ENCODE measurements at regions not wholly inside any gene's neighbourhood (a gene's known extent, or its start where the extent isn't known, plus 50 kb on each side); places are given as distances from the start of the nearest gene placed in this dataset.

- no peak overlapping the region for H3K4me3 Mint-ChIP-seq
- H3K79me2 ChIP-seq (ENCODE audit: insufficient read depth, low read length), result no peaks in the 10 kb centered on the region
- H3K4me2 ChIP-seq (replicated peaks; ENCODE audit: extremely low read depth, low read length, poor library complexity, severe bottlenecking), result no peak overlapping the region
- H3K27me3 ChIP-seq (ENCODE audit: control insufficient read depth in 2 of 2, insufficient read depth in 2 of 2, low read length in 2 of 2), result no peaks in the 10 kb centered on the region
- no peak overlapping the region for H3K27ac Mint-ChIP-seq
- H2AFZ ChIP-seq (ENCODE audit: insufficient read depth, low read depth, low read length, poor library complexity, severe bottlenecking), result no peak overlapping the region
- H3K9ac ChIP-seq (ENCODE audit: insufficient read depth, low read length, poor library complexity, severe bottlenecking), result no peak overlapping the region
- H3K36me3 ChIP-seq (replicated peaks in 1 of 2; ENCODE audit: control insufficient read depth in 1 of 2, insufficient read depth in 2 of 2, low read length in 2 of 2), result no peaks in the 10 kb centered on the region
- no CpG with 5 or more reads among the region's 1 CpG for WGBS (ENCODE audit: insufficient coverage)
- intact Hi-C loops (cut with micrococcal nuclease), result no loop called here
- H3K27ac ChIP-seq (ENCODE audit: low read depth in 1 of 2, low read length in 2 of 2), result no peak overlapping the region
- no peaks in the 10 kb centered on the region for H4K20me1 ChIP-seq (ENCODE audit: insufficient read depth, low read length)
- DNase-seq, result no peak
- H3K4me1 Mint-ChIP-seq, result no peaks in the 10 kb centered on the region
- peaks cover 0 to 2% (median 0%) of the 10 kb centered on the region in 3 donors for H3K27me3 Mint-ChIP-seq (ENCODE audit: low read depth in 3 of 3)
- H3K9me3 Mint-ChIP-seq, result peaks cover 10 to 25% (median 16%) of the 10 kb centered on the region in 7 donors
- no peaks in the 10 kb centered on the region for H3K4me1 ChIP-seq (ENCODE audit: control insufficient read depth in 1 of 2, insufficient read depth in 2 of 2, low read length in 2 of 2)
- no peak overlapping the region for H3K4me3 ChIP-seq (replicated peaks in 1 of 3; ENCODE audit: low read depth in 2 of 3, low read length in 3 of 3)
- TF ChIP-seq CTCF (IDR thresholded peaks at IDR 0.05), result no peak
- H3K36me3 Mint-ChIP-seq, result no peaks in the 10 kb centered on the region
- H3K9me3 ChIP-seq (replicated peaks in 1 of 2; ENCODE audit: control insufficient read depth in 1 of 2, insufficient read depth in 1 of 2, low read length in 2 of 2), result peaks cover 14 to 18% of the 10 kb centered on the region in 2 donors
These were observed 250.1 kb downstream of the C1D start for GRCh38 chr2:67812682-67813081.

- intact Hi-C loops (cut with micrococcal nuclease), result no loop called here
- H3K4me3 Mint-ChIP-seq, result no peak overlapping the region
- no peak overlapping the region for H3K9ac ChIP-seq (ENCODE audit: insufficient read depth, low read length, poor library complexity, severe bottlenecking)
These were observed 239.1 kb downstream of the C1D start for GRCh38 chr2:67823726-67824125.

More at GRCh38 chr2:67823726-67824125, 239.1 kb downstream of the C1D start:
- WGBS (ENCODE audit: insufficient coverage), result 96% methylated on average over 6 of the region's 8 CpGs
- H3K9me3 ChIP-seq (replicated peaks in 1 of 2; ENCODE audit: control insufficient read depth in 1 of 2, insufficient read depth in 1 of 2, low read length in 2 of 2), result peaks cover 0 to 4% of the 10 kb centered on the region in 2 donors
- Mint-ChIP-seq H3K27me3 (ENCODE audit: low read depth in 3 of 3) (peaks cover 0 to 4% (median 3%) of the 10 kb centered on the region in 3 donors), H3K4me1 (no peaks in the 10 kb centered on the region), H3K9me3 (peaks cover 0 to 9% (median 5%) of the 10 kb centered on the region in 7 donors), H3K27ac (no peak overlapping the region), H3K36me3 (no peaks in the 10 kb centered on the region)
- H3K4me1 ChIP-seq (ENCODE audit: control insufficient read depth in 1 of 2, insufficient read depth in 2 of 2, low read length in 2 of 2), result no peaks in the 10 kb centered on the region
- H4K20me1 ChIP-seq (ENCODE audit: insufficient read depth, low read length), result no peaks in the 10 kb centered on the region
- H3K27me3 ChIP-seq (ENCODE audit: control insufficient read depth in 2 of 2, insufficient read depth in 2 of 2, low read length in 2 of 2), result no peaks in the 10 kb centered on the region
- no peak for DNase-seq
- no peaks in the 10 kb centered on the region for H3K36me3 ChIP-seq (replicated peaks in 1 of 2; ENCODE audit: control insufficient read depth in 1 of 2, insufficient read depth in 2 of 2, low read length in 2 of 2)
- no peak for TF ChIP-seq CTCF (IDR thresholded peaks at IDR 0.05)
- no peak overlapping the region for H3K27ac ChIP-seq (ENCODE audit: low read depth in 1 of 2, low read length in 2 of 2)
- no peaks in the 10 kb centered on the region for H3K79me2 ChIP-seq (ENCODE audit: insufficient read depth, low read length)
- H2AFZ ChIP-seq (ENCODE audit: insufficient read depth, low read depth, low read length, poor library complexity, severe bottlenecking), result no peak overlapping the region
- no peak overlapping the region for H3K4me2 ChIP-seq (replicated peaks; ENCODE audit: extremely low read depth, low read length, poor library complexity, severe bottlenecking)
- no peak overlapping the region for H3K4me3 ChIP-seq (replicated peaks in 1 of 3; ENCODE audit: low read depth in 2 of 3, low read length in 3 of 3)
